ENCODE measurements at regions not wholly inside any gene's neighbourhood (a gene's known extent, or its start where the extent isn't known, plus 50 kb on each side); places are given as distances from the start of the nearest gene placed in this dataset.
A peak's percentile ranks its signal among the peaks of the same experiment; 100 is the strongest.

GRCh38 chr2:7193457-7193856 is 276.2 kb downstream of the RNF144A start:
- DNase-seq = no peak
- Mint-ChIP-seq H3K9me3 (no peaks in the 10 kb centered on the region), H3K4me1 (ENCODE audit: low read depth) (peaks cover 12% of the 10 kb centered on the region), H3K4me3 (no peak overlapping the region), H3K27me3 (no peaks in the 10 kb centered on the region), H3K27ac (no peak overlapping the region), H3K36me3 (ENCODE audit: low read depth) (no peaks in the 10 kb centered on the region)
- no peak for ATAC-seq
- intact Hi-C loops (cut with micrococcal nuclease) = no loop called here
- ChIA-PET CTCF (no interaction called here), POLR2A (no interaction called here)
- no peak for TF ChIP-seq CTCF (IDR thresholded peaks at IDR 0.05)

- Mint-ChIP-seq H3K4me3 (no peak overlapping the region), H3K27ac (no peak overlapping the region), H3K36me3 (ENCODE audit: low read depth) (no peaks in the 10 kb centered on the region), H3K9me3 (no peaks in the 10 kb centered on the region), H3K27me3 (no peaks in the 10 kb centered on the region), H3K4me1 (ENCODE audit: low read depth) (peaks cover 12% of the 10 kb centered on the region)
- DNase-seq (no peak), ATAC-seq (no peak)
- intact Hi-C loops (cut with micrococcal nuclease) = no loop called here
- TF ChIP-seq CTCF (IDR thresholded peaks at IDR 0.05) = no peak
- POLR2A ChIA-PET = no interaction called here
- CTCF ChIA-PET = no interaction called here
Measured at GRCh38 chr2:7194950-7195349, 277.7 kb downstream of the RNF144A start.

- no peak for ATAC-seq
- Mint-ChIP-seq H3K36me3 (ENCODE audit: low read depth) (no peaks in the 10 kb centered on the region), H3K27ac (no peak overlapping the region), H3K27me3 (no peaks in the 10 kb centered on the region), H3K4me1 (ENCODE audit: low read depth) (no peaks in the 10 kb centered on the region), H3K9me3 (no peaks in the 10 kb centered on the region), H3K4me3 (no peak overlapping the region)
- DNase-seq = no peak
- TF ChIP-seq CTCF (IDR thresholded peaks at IDR 0.05) = no peak
- POLR2A ChIA-PET = no interaction called here
- CTCF ChIA-PET = interaction anchor here (1.4 kb wide), 1 partner anchor 168 kb away, joined by 3 read pairs; no protein-coding TSS in a partner anchor
- intact Hi-C loops (cut with micrococcal nuclease) = no loop called here
Measured at GRCh38 chr2:7196883-7197282, 279.7 kb downstream of the RNF144A start.

- no peak for ATAC-seq
- H3K4me1 Mint-ChIP-seq (ENCODE audit: low read depth) = no peaks in the 10 kb centered on the region
- H3K9me3 Mint-ChIP-seq = no peaks in the 10 kb centered on the region
- intact Hi-C loops (cut with micrococcal nuclease) = loop anchor here (5.0 kb wide), 1 partner anchor 1485 kb away; no protein-coding TSS in a partner anchor
- no peak overlapping the region for H3K27ac Mint-ChIP-seq
- H3K36me3 Mint-ChIP-seq (ENCODE audit: low read depth) = no peaks in the 10 kb centered on the region
- DNase-seq = no peak
- ChIA-PET CTCF (interaction anchor here (0.6 to 1.1 kb wide), 3 partner anchors 12 to 201 kb away, joined by 3 read pairs; no protein-coding TSS in a partner anchor), POLR2A (no interaction called here)
- no peaks in the 10 kb centered on the region for H3K27me3 Mint-ChIP-seq
- TF ChIP-seq CTCF (IDR thresholded peaks at IDR 0.05) = no peak
- no peak overlapping the region for H3K4me3 Mint-ChIP-seq
Measured at GRCh38 chr2:7201851-7202250, 284.6 kb downstream of the RNF144A start.

DNA sequence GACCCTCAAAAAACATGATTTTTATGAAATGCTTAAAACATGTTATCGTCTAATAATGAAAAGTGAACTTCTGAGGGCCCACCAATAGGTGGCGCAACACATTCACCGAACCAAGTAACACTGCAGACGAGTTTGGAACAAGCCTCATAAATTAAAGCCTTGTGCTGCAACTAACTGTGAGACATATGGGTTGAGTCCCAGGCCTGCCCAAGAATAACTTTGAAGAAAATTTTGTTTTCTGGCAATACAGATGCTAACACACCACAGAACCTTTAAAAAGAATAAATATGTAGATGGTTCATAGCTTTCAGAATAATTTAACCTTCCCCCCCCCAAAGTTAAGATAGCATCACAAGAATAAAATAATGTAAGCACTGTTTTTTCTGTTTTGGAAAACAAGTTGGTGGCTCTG is 285.9 kb downstream of the RNF144A start:
- Mint-ChIP-seq H3K4me1 (ENCODE audit: low read depth) (no peaks in the 10 kb centered on the region), H3K4me3 (no peak overlapping the region), H3K9me3 (no peaks in the 10 kb centered on the region), H3K27ac (no peak overlapping the region), H3K27me3 (no peaks in the 10 kb centered on the region), H3K36me3 (ENCODE audit: low read depth) (no peaks in the 10 kb centered on the region)
- DNase-seq = peak; percentile 77
- intact Hi-C loops (cut with micrococcal nuclease) = loop anchor here (5.0 kb wide), 1 partner anchor 1484 kb away; no protein-coding TSS in a partner anchor
- ATAC-seq = peak; percentile 78
- POLR2A ChIA-PET = interaction anchor here (0.6 to 0.7 kb wide), 2 partner anchors 387 to 1417 kb away, joined by 3 read pairs; no protein-coding TSS in a partner anchor
- CTCF ChIA-PET = interaction anchor here (0.5 to 2.3 kb wide), 33 partner anchors 10 to 1935 kb away, joined by 3 to 10 read pairs (median 3); no protein-coding TSS in a partner anchor
- peak; percentile 87 for TF ChIP-seq CTCF (IDR thresholded peaks at IDR 0.05)
